ENCODE measurements at regions not wholly inside any gene's neighbourhood (a gene's known extent, or its start where the extent isn't known, plus 50 kb on each side); places are given as distances from the start of the nearest gene placed in this dataset.
"Not testable (repeated sequence)": the region's sequence is repeated elsewhere in the genome, so short reads cannot be mapped to it uniquely, and the experiment has no call there.

DNA sequence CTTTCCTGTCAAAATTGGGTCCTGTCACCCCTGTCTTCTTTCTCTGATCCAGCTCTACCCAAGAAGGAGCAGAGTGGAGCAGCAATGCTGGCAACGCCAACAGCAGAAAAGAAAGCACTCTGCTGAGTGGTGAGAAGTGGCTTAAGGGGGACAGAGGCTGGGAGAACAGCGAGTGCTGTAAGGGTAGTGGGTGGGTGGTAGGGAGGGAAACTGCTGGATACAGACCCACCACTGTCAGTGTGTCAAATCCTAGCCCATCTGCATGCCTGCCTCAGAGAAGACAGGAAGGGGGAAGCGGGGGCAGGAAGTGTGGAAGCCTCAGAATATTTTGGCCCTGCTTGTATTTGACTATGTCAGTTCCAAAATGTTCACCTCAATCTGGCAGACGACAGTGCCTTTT is 170.4 kb upstream of the MAST4 start:
- DNase-seq = no peak

DNA sequence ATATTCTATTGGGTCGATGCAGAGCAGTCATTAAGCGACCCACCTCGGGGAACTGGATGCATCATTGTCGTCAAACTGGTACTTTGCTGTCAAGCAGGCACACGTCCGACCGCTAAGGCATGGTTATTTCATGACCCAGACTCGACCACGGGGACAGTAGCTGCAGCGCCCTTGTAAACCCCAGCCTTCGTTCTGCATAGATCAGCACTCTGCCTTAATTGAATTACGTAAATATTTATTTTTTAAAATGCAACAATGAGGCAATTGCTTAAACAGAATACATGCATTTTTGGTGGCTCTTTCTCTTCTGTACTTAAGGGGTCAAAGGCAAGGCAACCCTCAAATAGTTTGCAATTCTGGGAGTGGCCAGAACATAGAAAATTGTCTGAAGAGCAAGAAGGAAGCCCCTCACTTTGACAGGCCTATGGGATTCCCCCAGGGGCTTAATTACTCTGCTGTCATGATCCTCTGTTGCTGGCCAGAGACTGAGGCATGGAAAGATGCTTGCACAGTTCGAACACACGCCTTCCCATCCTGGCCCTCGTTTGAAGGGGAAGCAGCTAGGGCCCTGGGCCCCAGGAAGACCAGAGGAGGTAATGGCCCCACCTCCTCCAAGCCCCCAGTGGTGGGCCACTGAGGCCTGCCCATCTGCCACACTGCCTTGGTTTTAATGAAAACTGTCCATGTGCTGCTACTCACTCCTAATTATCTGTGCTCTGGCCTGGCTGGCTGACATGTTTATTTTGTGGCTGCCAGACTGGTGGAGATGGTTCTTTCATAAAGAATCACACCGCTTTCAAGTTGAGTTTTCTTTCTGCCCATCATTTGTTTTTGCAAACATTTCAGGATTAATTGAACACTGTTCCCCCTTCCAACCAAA is 169.7 kb upstream of the MAST4 start:
- DNase-seq = no peak

DNA sequence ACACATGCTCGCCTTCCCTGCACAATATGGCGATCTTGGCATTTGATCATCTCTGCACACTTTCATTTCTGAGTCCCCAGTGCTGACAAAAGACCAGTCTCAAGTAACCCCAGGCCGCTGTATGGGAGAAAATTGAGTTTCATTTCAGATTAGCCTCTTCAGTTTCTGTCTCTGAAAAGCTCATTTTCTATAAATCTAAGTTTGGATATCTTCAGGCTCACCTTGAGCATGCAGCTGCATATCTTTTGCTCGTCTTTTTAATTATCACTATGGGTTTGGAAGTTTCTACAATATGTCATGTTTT is 169.1 kb upstream of the MAST4 start:
- DNase-seq = no peak

DNA sequence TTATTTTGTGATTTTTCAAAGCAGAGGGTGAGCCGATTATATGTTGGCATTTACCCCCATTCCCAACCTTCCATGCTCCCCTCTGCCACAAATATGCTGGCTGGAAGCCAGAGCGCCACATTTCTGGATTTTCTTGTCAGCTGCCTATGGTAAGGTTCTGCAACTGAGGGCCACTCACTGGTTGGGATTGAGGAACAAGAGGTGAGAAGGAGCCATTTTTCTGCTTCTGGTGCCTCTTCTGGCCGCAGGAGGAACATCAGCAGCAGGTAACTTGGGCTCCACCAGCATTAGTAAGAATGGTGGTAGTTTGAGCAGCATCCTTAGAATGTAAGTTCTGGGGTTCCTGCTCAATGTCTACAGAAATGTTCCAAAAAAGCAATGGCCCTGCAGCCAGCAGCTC is 159.5 kb upstream of the MAST4 start:
- DNase-seq = peak; percentile 8

DNA sequence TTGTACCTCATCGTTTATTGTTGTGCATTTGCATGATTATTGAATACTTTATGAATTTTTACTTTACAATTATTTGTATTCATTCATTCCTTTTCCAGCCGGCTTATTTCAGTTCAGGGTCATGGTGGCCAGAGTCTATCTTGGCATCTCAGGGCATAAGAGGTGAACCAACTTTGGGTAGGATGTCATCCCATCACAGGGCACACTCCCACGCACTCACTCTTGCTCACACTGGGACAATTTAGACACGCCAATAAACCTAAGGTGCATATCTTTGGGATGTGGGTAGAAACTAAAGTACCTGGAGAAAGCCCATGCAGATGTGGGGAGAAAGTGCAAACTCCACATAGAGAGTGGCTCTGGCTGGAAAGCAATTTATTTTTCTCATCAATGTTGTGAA is 158.1 kb upstream of the MAST4 start:
- DNase-seq = no peak

DNA sequence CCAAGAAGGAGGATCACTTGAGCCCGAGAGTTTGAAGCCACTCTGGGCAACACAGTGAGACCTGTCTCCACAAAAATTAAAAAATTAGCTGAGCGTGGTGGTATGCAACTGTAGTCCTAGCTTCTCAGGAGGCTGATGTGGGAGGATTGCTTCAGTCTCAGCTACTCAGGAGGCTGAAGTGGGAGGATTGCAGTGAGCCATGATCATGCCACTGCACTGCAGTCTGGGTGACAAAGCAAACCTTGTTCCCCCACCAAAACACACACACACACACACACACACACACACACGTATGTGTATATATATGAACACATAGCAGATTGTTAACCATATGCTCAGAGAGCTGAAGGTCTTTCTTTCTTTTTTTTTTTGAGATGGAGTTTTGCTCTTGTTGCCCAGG is 157.5 kb upstream of the MAST4 start:
- no peak for DNase-seq

DNA sequence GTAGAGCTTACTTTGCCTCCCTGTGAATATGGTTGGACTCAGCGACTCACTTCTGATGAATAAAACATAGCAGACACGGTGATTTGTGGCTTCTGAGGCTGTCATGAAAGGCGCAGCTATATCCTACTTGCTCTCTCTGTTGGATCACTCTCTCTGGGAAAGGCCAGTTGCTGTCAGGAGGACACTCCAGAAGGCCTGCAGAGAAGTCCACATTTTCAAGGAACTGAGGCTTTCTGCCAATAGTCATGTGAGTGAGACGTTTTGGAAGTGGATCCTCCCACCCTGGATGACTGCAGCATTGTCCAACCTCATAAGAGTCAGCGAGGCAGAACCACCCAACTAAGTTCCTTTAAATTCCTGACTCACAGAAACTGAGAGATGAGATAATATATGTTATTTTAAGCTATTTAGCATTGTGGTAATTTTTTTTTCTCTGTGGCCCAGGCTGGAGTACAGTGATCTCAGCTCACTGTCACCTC is 156.0 kb upstream of the MAST4 start:
- DNase-seq = no peak

DNA sequence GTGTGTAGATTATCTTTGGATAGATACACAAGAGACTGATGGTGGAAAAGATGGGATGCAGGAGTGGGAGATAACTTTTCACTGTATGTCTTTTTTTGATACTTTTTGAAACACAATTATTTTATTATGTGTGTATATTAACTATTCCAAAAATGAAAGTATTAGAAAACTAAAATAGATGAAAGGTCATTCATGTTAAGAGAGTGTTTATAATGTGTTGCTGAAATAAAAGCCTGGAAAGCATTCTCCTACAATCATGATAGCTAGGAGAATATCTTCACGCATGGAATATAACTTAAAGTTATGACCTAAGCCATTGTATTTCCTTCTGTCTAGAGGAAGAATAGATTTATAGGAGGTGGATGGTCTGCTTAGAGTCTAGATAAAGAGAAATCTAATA is 154.8 kb upstream of the MAST4 start:
- no peak for DNase-seq

DNA sequence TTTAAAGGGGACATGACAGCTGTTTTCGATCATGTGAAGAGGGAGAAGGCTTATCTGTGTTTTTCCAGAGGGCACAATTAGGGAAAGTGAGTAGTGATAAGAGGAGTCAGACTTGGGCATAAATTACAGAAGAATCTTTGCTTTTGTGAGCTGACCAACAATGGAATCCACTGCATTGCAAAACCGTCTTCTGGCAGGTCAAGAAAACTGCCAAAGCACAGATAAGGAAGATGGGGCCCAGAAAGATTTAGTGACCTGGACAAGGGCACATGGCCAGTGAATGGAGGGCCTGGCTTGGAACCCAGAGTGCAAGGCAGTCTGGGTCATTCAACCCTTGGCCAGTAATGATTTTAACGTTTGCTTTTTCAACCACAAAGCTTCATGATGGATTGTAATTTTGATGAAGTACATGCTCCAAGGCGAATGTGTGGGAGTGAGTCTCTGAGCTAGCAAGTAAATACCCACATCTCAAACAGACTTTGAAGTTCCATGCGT is 153.2 kb upstream of the MAST4 start:
- no peak for DNase-seq

DNA sequence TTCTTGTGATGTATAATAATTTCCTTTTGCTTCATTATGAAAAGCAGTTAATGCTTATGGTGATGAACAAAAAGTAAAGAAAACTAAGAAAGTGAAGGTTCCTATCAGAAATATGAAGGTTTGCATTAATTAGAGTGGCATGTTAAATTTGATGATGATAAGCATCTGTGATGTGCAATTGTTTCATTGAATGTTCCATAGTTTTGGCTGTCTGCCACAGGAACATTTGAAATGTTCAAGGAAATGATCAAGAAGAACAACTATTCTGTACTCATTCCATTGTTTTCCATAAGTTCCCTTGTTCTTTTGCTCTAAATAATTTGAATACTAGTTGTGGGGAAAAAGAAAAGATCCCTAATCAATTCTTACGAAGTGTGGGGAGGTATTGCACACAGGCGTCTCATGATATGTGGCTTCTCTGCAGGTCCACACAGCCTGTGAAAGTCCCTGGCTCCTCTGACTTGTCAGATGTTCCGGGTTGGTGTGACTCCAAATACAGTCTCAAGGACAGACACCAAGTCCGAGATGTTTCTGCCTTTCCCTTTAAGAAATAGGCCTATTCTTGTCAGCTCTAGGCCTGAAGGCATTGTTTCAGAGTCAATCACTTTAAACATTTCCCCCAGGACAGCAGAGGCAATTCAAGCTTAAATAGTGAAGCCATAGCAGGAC is 152.6 kb upstream of the MAST4 start:
- no peak for DNase-seq

DNA sequence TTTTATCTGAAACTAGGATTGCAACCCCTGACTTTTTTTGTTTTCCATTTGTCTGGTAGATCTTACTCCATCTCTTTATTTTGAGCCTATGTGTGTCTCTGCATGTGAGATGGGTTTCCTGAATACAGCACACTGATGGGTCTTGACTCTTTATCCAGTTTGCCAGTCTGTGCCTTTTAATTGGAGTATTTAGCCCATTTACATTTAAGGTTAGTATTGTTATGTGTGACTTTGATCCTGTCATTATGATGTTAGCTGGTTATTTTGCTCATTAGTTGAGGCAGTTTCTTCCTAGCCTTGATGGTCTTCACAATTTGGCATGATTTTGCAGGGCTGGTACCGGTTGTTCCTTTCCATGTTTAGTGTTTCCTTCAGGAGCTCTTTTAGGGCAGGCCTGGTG is 148.1 kb upstream of the MAST4 start:
- not testable (repeated sequence) for DNase-seq

DNA sequence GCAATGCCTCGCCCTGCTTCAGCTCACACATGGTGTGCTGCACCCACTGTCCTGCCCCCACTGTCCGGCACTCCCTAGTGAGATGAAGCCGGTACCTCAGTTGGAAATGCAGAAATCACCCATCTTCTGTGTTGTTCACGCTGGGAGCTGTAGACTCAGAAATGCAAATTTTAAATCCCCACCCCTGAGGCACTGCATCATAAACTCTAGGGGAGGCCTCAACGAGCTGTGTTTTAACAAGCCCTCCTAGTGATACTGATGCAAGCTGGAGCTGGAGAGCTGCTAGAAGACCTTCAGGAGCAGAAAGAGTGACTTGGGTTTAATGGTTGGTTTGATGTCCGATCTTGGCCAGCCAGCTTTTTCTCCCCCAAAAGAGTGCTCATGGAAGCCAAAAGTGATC is 146.0 kb upstream of the MAST4 start:
- no peak for DNase-seq

DNA sequence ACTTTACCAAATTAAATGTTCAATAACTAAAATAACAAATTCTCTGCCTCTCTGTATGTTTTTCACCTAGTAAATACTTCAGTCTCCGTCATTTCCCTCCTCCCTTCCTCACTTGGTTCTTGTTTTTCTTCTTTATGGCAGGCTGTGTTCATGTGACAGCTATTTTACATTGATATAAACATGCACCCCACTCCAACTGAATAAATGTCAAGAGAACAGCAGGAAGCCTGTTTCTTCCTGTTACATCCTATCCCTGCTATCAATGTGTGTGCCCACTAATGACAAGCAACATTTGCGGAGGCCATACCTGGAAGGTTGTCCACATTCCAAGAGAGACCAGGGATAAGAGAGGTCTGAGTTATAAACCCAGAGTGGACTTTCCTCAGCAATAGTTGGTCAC is 145.2 kb upstream of the MAST4 start:
- DNase-seq = no peak

DNA sequence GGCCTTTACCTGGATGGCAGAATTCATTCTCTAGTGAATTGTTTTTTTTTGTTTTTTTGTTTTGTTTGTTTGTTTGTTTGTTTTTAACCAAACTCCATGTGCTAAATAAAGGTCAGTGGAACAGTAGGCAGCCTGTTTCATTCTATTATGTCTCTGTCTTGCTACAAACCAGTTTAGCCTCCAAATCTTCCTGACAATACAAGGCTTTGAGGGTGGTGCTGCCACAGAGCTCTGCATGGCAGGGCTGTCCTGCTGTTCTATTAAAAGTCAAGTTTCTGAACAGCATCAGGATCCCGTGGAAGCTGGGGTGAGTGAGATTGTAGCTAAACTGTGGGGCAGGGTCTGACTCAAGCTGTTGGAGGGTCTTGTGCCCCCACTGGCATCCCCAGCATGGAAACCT is 144.1 kb upstream of the MAST4 start:
- DNase-seq = no peak

DNA sequence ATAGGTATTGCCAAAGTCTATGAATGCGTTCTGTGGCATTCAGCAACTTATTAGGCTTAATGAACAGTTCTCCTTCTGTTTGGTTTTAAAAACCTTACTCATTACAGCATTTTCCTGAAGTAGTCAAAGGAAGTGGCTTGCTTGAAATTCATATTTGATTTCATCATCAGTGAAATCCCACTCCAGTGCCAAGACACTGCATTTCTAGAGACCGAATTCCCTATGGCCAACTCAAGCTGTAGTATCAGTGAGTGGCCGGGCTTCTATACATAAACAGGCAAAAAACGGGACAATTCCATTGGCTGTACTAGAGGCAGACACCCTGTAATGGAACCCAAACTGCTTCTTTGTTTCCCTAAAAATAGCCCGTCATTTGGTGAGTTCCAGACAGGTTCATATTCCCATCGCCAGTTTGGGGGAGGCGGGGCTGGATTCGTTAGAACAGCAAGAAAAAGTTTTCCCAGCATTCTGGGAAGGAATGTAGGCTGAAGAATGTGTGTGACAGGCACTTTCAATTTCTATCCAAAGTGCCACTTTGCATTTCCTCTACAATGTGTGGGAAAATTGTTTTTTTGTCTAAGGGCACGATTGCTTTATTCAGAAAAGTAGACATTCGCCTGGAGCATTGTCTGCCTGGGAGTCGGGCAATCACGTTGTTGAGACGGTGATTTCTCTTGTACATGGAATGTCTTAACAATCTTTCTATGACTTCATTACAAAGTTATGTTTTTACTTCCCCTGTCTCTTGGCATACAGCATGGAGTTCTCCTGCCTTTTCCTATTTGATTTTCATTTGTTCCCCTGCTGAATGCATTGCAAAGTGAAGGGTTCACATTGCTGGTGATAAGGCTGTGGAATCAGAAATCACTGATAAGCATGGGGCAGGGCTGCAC is 141.8 kb upstream of the MAST4 start:
- no peak for DNase-seq

DNA sequence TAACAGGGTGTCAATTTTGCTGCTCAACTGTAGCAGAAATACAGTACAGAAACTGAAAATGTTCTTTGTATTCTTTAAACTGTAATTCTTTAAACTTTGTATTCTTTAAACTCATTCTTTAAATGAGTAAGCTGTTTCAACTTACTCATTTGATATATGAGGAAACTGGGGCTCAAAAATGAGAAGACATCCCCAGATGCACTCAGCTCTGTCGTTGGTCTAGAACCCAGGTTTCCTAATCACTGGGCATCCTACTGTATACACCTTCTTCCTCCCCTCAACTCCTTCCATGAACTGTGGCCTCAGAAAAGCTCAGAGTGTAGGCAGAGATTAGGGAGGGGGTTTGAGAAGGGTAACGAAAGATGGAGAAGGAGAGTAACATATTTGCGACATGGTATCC is 136.5 kb upstream of the MAST4 start:
- DNase-seq = no peak

DNA sequence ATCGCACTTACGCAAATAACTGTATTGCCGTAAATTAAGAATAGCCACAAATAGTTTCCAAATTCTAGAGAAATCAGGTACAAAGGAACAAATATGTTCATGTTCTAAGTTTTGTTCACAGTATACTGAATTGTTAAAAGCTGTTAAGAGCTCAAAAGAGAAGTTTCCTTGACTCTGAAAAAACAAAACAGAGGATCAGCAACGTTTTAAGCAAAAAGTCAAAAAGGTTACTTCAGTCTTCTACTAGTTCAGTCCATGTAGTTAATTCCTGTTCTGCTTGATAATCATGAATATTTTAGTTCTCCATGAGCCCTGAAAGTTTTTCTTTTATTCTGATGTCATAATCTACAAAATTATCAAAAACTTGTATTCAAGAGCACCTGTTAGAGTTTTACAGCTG is 128.6 kb upstream of the MAST4 start:
- DNase-seq = no peak

DNA sequence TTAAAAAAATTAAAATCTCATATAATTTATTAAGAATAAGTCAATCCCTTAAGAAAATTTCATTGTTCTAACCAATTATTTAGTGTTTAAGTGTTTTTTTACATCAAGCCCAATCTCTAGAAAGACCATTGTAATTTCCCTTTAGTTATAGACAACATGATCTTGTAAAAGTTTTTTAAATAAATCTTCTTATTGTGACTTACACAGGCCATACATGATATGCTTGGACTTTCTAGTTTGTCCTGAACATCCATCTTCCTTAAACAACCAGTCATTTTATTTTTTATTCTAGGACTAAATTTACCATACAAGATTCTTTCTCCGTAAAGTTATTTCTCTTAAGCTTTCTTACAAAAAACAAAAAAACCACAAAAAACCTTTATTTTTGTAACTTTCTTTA is 126.5 kb upstream of the MAST4 start:
- no peak for DNase-seq

DNA sequence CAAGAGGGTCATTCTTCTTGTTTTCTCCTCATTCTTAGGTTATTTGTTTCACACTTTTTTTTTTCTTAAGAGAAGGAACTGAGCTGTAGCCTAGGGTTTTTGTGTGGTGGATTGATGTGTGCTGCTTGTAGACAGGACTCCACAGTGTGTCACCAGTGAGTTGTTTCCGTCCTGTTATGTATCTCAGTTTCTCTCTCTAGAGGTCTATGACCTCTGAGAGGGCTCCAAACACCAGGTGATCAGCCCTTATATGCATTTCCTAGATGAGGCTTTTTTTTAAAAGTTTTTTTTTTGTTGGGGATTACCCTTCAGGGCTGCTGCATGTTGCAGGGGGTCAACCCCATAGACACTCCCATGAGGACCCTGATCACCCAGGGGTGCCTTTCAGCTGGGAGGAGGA is 124.2 kb upstream of the MAST4 start:
- no peak for DNase-seq

DNA sequence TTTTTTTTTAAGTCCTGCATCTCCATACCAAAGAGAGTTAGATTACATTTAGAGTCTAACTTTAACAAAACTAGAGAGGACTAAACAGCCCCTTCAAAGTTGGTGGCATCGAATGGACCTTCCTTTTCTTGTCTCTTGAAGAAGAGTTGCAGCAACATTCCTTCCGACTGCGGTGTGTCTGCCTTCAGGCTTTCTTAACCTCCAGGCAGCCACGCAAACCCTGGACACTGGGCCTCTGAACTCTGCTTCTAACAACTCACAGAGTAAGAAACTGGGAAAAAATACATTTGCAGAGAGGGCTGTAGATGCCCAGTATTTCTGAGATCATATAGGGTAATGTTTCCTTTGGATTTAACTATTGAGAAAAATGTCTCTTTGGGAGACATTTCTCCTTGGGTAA is 120.5 kb upstream of the MAST4 start:
- no peak for DNase-seq

DNA sequence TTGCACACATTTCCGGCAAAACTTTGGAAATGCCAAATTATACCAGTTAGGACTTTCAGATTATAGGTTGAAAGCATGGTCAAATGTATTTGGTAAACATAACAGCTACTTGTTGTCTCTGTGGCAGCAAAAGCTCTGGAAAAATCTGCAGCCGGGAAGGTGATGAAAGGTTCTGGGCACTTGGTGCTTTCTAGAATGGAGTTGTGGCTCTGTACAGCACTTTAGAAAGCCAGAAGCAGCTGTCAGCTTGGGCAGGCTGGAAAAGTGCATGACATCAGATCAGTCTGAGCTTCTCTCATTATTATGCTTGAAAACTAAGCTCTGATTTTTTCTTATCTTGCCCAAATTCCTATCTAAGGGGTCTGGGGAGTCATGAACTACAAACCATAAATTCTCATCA is 118.6 kb upstream of the MAST4 start:
- DNase-seq = no peak

DNA sequence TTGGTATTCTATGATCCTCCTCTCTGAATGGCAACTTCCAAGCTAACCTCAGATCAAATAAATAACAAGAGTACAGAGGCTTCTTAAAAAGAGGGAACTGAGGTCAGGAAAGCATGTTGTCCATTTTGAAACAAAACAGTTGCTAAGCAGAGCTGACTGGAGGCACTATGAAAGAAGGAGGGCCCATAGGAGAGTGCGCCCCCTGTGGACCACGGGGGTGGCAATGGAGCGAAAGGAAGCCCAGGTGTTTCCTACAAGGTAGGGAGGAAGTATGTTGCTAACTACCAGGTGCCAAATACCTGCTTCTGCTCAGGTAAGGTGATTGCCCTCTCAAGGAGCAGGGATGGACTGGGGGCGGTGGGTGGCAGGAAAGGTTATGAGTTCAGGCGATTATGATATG is 101.8 kb upstream of the MAST4 start:
- no peak for DNase-seq

DNA sequence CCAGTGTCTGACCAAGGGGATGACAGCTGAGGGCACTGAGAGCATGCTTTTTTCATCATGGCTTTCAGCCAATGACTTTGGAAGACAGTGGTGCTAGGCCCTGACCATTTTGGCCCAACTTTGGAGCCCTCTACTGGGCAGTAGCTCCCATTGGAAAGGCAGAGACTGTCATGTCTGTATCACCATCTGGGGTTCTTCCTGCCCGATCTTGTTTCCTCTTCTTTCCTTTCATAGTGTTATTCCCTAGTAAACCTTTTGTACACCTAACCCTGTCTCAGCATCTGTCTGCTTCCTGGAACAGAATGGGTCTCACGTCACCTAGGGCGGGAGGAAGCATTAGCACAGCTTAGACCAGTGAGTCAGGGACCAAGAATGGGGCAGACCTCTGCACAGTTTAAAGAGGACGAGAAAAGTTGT is 97.4 kb upstream of the MAST4 start:
- DNase-seq = no peak

Data from NCI-H1092 treated with DMSO at 0.1 percent for 48 hours (cell line).